Fibroblast of lung (primary cell): ENCODE measurements at regions not wholly inside any gene's neighbourhood (a gene's known extent, or its start where the extent isn't known, plus 50 kb on each side); places are given as distances from the start of the nearest gene placed in this dataset.

Source experiments
- DNase-seq, 2 donors: peaks; one replicate each; pipeline versions ENCODE4 v3.0.0 to v3.0.0-alpha.2; 2010; ENCODE audit warnings: low read depth in 2 of 2
- H2AFZ ChIP-seq: 2 replicates; pipeline ENCODE4 v1.5.1; 2012; ENCODE audit warnings: low read length, control low read depth, inconsistent platforms
- H3K27ac ChIP-seq: 2 replicates; pipeline ENCODE4 v1.5.1; 2011; ENCODE audit warnings: low read length, control low read depth; ENCODE audit not compliant: insufficient read depth
- H3K27me3 ChIP-seq: 2 replicates; pipeline ENCODE4 v1.5.1; 2011; ENCODE audit warnings: mild to moderate bottlenecking, low read length; ENCODE audit not compliant: control insufficient read depth, insufficient read depth
- H3K36me3 ChIP-seq: 2 replicates; pipeline ENCODE4 v1.5.1; 2011; ENCODE audit warnings: low read length; ENCODE audit not compliant: control insufficient read depth, insufficient read depth
- H3K4me1 ChIP-seq: 2 replicates; pipeline ENCODE4 v1.5.1; 2011; ENCODE audit warnings: low read length; ENCODE audit not compliant: control insufficient read depth, insufficient read depth; ENCODE audit errors: extremely low read depth
- H3K4me2 ChIP-seq: 2 replicates; pipeline ENCODE4 v1.5.1; 2011; ENCODE audit warnings: low read length, control low read depth; ENCODE audit not compliant: insufficient read depth; ENCODE audit errors: extremely low read depth
- H3K4me3 ChIP-seq, 4 experiments: fragments of 200-600 bp in 1 of 4; sonication (generic) in 1 of 4; replicated peaks in 1 of 4; 2 replicates each; pipeline ENCODE4 v1.5.1; 2011 to 2016; ENCODE audit warnings: low read length in 4 of 4, low read depth in 3 of 4, mild to moderate bottlenecking in 3 of 4, control low read depth in 2 of 4, inconsistent platforms in 1 of 4, mixed read lengths in 1 of 4; ENCODE audit not compliant: insufficient read depth in 1 of 4; ENCODE audit errors: control extremely low read depth in 1 of 4
- H3K79me2 ChIP-seq: 2 replicates; pipeline ENCODE4 v1.5.1; 2012; ENCODE audit warnings: mild to moderate bottlenecking, low read length, inconsistent platforms; ENCODE audit not compliant: control insufficient read depth, insufficient read depth
- H3K9ac ChIP-seq: 2 replicates; pipeline ENCODE4 v1.5.1; 2011; ENCODE audit warnings: mild to moderate bottlenecking, low read length, control low read depth; ENCODE audit not compliant: insufficient read depth
- H3K9me3 ChIP-seq: 2 replicates; pipeline ENCODE4 v1.5.1; 2012; ENCODE audit warnings: low read depth, low read length; ENCODE audit not compliant: control insufficient read depth, insufficient read depth
- H4K20me1 ChIP-seq: 2 replicates; pipeline ENCODE4 v1.5.1; 2011; ENCODE audit warnings: low read length; ENCODE audit not compliant: control insufficient read depth, insufficient read depth; ENCODE audit errors: extremely low read depth
- EZH2 ChIP-seq: IDR thresholded peaks from 2 replicates; pipeline ENCODE4 v1.5.1; 2012; ENCODE audit warnings: low read length, control low read depth, mild to moderate bottlenecking; ENCODE audit errors: missing control alignments
- TF ChIP-seq, protein P1 (sequence below), 2 donors: IDR thresholded peaks in 1 of 2; conservative IDR thresholded peaks in 1 of 2; 1 replicate in 1 of 2; 2 replicates in 1 of 2; pipeline ENCODE4 v1.5.1; 2011 to 2012; ENCODE audit warnings: low read length in 2 of 2, control low read depth in 1 of 2, inconsistent platforms in 1 of 2, low read depth in 1 of 2, mild to moderate bottlenecking in 1 of 2

DNA sequence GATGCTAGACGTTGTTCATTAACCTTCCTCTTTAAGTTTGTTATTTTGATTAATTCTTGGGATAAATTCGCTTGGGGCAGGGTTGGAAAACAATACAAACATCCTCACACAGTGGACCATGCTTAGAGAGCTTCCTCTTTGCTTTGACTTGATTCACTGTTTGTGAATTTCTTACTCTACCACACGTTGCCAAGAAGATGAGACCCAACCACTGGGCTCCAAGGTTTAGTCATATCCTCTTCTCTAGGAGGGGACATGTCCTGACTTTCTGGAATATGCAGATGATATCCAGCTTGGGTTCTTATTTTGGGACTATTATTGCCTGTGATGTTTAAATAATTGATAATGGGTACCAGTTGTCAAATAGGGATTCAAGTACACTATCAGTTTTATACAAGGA is 428.2 kb downstream of the ATP23 start:
- no peaks in the 10 kb centered on the region for H3K36me3 ChIP-seq
- no peak overlapping the region for H3K9ac ChIP-seq
- TF ChIP-seq, protein P1, sequence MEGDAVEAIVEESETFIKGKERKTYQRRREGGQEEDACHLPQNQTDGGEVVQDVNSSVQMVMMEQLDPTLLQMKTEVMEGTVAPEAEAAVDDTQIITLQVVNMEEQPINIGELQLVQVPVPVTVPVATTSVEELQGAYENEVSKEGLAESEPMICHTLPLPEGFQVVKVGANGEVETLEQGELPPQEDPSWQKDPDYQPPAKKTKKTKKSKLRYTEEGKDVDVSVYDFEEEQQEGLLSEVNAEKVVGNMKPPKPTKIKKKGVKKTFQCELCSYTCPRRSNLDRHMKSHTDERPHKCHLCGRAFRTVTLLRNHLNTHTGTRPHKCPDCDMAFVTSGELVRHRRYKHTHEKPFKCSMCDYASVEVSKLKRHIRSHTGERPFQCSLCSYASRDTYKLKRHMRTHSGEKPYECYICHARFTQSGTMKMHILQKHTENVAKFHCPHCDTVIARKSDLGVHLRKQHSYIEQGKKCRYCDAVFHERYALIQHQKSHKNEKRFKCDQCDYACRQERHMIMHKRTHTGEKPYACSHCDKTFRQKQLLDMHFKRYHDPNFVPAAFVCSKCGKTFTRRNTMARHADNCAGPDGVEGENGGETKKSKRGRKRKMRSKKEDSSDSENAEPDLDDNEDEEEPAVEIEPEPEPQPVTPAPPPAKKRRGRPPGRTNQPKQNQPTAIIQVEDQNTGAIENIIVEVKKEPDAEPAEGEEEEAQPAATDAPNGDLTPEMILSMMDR (conservative IDR thresholded peaks at IDR 0.05 in 1 of 2, IDR thresholded peaks at IDR 0.05 in 1 of 2; ENCODE audit: low read depth in 1 of 2, low read length in 2 of 2) = no peak
- TF ChIP-seq EZH2 = no peak
- H3K27ac ChIP-seq = no peak overlapping the region
- H3K4me2 ChIP-seq = no peak overlapping the region
- DNase-seq = no peak
- no peak overlapping the region for H2AFZ ChIP-seq
- H3K79me2 ChIP-seq = no peaks in the 10 kb centered on the region
- H3K9me3 ChIP-seq = no peaks in the 10 kb centered on the region
- H3K4me1 ChIP-seq = peaks cover 15% of the 10 kb centered on the region
- no peaks in the 10 kb centered on the region for H4K20me1 ChIP-seq
- no peak overlapping the region for H3K4me3 ChIP-seq
- H3K27me3 ChIP-seq = no peaks in the 10 kb centered on the region

DNA sequence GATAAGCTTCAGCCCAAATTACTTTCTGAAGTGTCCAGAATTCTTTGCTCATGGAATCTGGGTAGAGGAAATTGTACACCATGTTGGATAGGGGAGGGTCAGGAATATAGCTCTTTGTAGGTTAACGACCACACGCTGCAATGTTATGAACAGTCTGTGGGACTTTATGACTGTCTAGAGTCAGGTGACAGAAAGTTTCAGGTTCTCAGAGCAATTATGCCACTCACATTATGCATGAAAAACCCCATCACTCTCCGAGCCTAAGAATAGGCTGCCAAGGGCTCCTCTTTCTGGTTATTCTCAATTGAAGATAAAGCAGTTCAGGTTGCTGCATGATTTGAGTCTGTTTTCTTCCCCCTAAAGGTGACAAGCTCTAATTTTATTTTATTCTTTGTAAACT is 430.9 kb downstream of the ATP23 start:
- no peak overlapping the region for H3K4me2 ChIP-seq
- H3K27me3 ChIP-seq = no peaks in the 10 kb centered on the region
- no peak overlapping the region for H3K4me3 ChIP-seq
- TF ChIP-seq, protein P1 (conservative IDR thresholded peaks at IDR 0.05 in 1 of 2, IDR thresholded peaks at IDR 0.05 in 1 of 2; ENCODE audit: low read depth in 1 of 2, low read length in 2 of 2) = no peak
- TF ChIP-seq EZH2 = no peak
- H3K36me3 ChIP-seq = no peaks in the 10 kb centered on the region
- DNase-seq = no peak
- no peak overlapping the region for H2AFZ ChIP-seq
- H3K9ac ChIP-seq = no peak overlapping the region
- no peaks in the 10 kb centered on the region for H3K9me3 ChIP-seq
- H3K27ac ChIP-seq = no peak overlapping the region
- peaks cover under 1% of the 10 kb centered on the region for H3K4me1 ChIP-seq
- H3K79me2 ChIP-seq = no peaks in the 10 kb centered on the region
- H4K20me1 ChIP-seq = no peaks in the 10 kb centered on the region

DNA sequence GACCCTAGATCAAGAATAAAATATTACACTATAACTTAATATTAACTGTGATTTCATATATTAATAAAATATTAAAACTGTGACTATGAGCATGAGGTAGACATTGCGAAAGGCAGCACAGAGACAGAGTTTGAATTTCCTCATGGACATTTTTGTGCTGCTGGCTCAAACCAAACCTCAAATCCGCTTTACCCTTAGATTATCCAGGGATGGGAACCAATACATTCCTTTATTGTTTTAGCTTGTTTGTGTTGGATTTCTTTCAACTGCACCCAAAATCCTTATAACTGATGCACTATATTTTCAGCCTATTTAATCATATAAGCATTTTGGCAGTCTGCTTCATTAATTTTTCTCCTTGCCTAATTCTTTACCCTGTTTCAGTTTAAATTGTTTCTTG is 436.7 kb downstream of the ATP23 start:
- Histone ChIP-seq H3K9ac (no peak overlapping the region), H3K4me2 (no peak overlapping the region), H2AFZ (no peak overlapping the region), H3K27me3 (no peaks in the 10 kb centered on the region), H3K9me3 (no peaks in the 10 kb centered on the region), H3K36me3 (no peaks in the 10 kb centered on the region), H3K4me3 (no peak overlapping the region), H3K4me1 (no peaks in the 10 kb centered on the region), H3K27ac (no peak overlapping the region), H4K20me1 (no peaks in the 10 kb centered on the region), H3K79me2 (no peaks in the 10 kb centered on the region)
- DNase-seq = peak; percentile 27 to 45
- no peak for TF ChIP-seq EZH2
- TF ChIP-seq, protein P1 (conservative IDR thresholded peaks at IDR 0.05 in 1 of 2, IDR thresholded peaks at IDR 0.05 in 1 of 2; ENCODE audit: low read depth in 1 of 2, low read length in 2 of 2) = no peak
